Hippocampal formation (tissue), 2 donors: ENCODE measurements at regions not wholly inside any gene's neighbourhood (a gene's known extent, or its start where the extent isn't known, plus 50 kb on each side); places are given as distances from the start of the nearest gene placed in this dataset.
"Not testable (repeated sequence)": the region's sequence is repeated elsewhere in the genome, so short reads cannot be mapped to it uniquely, and the experiment has no call there.

Experiments used
- DNase-seq, 2 donors: peaks; one replicate each; lab custom pipeline; 2025; lab: John Stamatoyannopoulos, UW

DNA sequence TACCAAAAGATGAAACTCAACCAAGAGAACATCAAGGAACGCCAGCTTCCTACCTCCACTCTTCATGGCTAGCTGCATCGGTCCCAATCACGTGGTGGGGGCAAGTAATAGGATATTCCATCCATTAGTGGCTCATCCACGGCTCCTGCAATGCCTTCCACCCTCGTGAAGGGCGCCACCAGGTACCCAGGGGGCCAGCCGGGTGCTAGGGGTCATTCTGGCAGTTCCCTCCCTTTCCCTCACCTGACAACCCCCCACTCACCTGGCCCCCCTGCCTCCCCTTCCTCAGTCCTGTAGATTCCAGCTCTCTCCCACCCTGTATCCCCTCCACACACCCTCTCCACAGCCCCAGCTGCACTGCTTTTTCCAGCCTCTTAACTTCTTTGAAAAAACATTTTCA, 161.9 kb downstream of the URI1 start:
- DNase-seq, result no peak

DNA sequence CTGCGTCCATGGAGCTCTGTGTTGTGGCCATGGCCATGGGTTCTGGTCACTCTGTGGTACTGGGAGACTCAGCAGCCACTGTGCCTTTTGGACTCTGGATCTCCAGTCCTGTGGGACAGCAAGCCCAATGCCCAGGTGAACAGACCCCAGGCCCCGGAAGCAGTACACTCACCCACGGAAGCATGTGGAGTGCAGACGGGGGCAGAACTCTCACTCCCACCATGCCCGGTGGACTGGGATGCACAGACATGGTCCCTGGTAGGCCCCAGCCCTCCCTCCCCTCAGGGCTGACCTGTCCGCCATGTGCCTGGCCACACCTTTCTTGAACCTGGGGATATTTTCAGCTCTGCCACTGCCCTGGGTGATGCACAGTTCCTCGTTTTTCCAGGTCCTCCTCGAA, 163.3 kb downstream of the URI1 start:
- DNase-seq, result no peak

- DNase-seq, result no peak
Measured at GRCh38 chr19:30105727-30106126, 163.7 kb downstream of the URI1 start.

DNA sequence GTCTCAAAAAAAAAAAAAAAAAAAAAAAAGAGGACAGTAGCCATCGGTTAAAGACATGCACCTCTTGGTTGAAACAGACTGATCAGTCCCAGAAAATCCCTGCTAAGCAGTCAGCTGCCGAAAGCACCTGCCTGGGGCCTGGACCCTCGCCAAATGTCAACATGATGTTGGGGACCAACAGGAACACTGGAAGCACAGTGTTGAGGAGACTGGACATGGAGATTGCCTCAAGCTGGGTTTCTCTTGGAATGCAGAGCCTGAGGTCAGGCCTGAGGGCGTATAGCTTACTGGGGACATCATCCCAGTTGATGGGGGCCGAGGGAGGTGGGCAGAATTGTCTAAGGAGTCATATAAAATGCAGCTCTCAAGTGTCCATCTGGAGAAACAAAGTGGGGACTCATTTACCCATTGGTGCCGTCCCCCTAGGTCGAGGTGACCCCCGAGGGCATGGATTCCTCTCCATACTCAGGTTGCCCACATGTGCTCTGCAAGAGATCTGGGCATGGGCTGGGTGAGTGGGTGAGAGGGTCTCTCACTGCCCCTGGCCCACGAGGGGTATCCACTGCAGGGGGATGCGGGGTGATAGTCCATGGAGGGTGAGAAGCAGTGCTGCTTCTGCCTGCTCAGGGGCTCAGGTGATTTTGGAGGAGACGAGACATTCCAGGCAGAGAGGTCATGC, 164.5 kb downstream of the URI1 start:
- no peak for DNase-seq

DNA sequence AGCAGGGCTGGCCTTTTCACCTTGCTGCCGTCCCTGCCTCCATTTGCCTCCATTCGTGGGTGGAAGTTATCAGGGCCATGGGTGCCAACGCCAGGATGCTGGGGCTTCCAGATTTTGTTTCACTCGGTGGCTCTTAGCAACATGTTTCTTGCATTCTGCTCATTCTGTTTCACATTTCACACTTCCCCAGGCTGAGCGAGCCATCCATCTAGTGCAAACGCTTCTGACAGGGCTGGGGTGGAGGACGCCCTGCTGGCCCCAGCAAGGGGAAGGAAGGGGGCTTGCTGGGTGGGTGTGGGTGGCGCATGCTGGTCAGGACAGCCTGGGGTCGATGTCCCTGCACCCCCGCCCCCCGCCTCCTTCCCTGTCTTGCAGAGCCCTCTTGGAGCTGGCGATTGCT, 165.2 kb downstream of the URI1 start:
- DNase-seq, result no peak

GRCh38 chr19:30109565-30109964, 167.5 kb downstream of the URI1 start:
- no peak for DNase-seq

DNA sequence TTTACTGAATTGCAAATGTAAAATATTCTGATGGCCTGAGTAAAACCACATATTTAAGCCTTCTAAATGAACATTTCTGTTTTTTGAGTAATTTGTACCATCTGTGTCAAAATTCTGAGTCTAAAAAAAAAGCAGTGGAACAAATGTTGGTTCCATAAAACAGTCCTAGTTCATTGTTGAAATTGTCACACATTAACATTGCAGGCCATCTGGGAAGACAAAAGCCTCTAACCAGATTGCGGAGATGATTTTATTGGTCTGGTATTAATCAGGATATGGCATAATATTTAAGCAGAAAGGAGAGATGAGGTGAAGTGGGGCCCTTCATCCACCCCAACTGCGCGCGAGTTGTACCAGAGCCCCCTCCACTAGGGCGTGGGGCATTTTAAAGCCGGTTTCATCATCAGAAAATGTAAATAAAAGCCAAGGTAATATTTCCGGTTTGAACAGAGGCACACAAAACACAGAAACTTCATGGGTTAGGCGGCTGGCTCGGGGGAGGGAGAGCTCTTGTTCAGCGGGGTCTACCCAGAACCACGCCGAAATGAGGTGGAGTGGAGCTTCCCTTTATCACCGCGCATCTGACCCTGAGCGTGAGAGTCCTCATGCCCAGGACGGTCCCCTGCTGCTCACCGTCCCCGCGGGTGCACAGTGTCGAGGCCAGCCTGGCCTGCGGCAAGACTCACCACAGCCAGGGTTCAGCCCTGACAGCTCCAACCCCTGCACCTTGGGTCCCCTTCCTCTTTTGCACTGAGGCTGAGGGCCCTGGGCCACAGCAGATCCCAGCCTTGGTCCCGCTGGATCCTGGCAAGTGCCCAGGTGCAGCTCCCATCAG, 169.2 kb downstream of the URI1 start:
- DNase-seq, result no peak

GRCh38 chr19:30112171-30112570, 170.1 kb downstream of the URI1 start:
- no peak for DNase-seq

- DNase-seq, result no peak
Measured at GRCh38 chr19:30112666-30113065, 170.6 kb downstream of the URI1 start.

DNA sequence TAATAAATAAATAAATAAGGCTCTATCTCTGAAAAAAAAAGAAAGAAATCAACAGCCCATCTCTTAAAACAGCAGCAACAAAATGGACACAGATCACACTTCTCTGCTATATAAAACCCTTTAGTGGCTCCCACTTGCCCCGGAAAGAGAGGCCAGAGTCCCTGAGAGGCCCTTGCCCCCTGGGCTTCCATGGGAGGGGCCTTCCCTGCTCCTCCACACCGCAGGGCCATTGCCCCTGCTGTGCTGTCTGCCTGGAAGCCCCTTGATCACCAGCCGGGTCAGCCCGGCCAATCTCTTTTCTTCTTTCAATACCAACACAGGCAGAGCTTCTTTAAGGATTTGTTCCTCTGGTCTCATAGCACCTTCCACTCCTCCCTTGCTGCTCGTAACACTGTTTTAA, 171.1 kb downstream of the URI1 start:
- no peak for DNase-seq

- not testable (repeated sequence) for DNase-seq
Measured at GRCh38 chr19:30114095-30114494, 172.1 kb downstream of the URI1 start.

GRCh38 chr19:30115947-30116346, 173.9 kb downstream of the URI1 start:
- DNase-seq, result no peak

DNA sequence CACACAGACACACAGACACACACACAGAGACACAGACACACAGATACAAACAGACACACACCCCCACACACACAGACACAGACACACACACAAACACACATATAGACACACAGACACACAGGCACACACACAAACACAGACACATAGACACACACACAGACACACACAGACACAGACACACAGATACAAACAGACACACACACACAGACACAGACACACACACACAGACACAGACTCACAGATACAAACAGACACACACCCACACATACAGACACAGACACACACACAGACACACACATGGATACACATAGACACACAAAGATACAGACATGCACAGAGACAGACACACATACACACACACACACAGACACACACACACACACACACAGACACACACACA, 174.5 kb downstream of the URI1 start:
- no peak for DNase-seq

- no peak for DNase-seq
Measured at GRCh38 chr19:30116984-30117555, 175.0 kb downstream of the URI1 start.

GRCh38 chr19:30117636-30118145, 175.7 kb downstream of the URI1 start:
- no peak for DNase-seq

GRCh38 chr19:30118221-30118620, 176.2 kb downstream of the URI1 start:
- DNase-seq, result no peak

DNA sequence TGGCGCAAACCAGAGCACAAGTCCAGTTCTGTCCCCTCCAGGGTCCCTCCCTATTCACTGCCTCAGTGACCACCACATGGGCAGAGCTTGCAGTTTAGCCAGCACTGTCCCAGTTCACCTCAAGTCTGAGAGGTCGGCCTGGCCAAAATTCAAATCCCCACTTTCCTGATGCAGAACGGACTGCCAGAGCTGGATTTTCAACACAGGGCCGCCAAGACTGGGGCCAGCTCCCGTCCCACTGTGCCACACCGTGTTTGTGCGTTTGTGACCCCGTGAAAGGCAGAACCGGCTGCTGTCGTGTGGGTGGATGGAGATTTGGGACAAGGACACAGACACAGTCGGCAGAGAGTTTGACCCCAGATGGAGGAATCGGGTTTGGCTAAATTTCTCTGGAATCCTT, 176.7 kb downstream of the URI1 start:
- no peak for DNase-seq

GRCh38 chr19:30119180-30119908, 177.3 kb downstream of the URI1 start:
- no peak for DNase-seq

DNA sequence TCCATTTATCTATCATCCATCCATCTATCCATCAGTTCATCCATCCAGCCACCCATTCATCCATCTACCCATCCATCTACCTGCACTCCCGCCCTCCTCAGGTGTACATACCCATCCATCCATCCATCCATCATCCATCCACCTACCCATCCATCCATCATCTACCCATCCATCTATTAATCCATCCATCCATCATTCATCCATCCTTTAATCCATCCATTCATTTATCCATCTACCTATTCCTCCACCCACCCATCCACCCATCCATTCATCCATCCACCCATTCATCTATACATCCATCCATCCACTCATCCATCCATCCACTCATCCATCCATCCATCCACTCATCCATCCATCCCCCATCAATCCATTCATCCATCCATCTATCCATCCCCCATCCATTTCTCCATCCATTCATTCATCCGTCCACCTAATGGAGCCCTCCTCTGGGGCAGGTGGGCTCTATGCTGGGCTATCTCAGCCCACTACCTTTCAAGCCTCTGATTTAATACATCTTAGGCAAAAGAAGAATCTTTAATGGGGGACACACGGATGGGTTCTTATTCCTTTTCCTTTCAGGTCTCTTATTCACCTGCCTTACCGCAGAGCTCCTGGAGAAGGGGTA, 178.9 kb downstream of the URI1 start:
- DNase-seq, result no peak

GRCh38 chr19:30122431-30122830, 180.4 kb downstream of the URI1 start:
- no peak for DNase-seq

- no peak for DNase-seq
Measured at GRCh38 chr19:30123119-30123518, 181.1 kb downstream of the URI1 start.

GRCh38 chr19:30123611-30124010, 181.6 kb downstream of the URI1 start:
- no peak for DNase-seq
